GM19324 (cell line): ENCODE measurements at regions not wholly inside any gene's neighbourhood (a gene's known extent, or its start where the extent isn't known, plus 50 kb on each side); places are given as distances from the start of the nearest gene placed in this dataset.
"Not testable (repeated sequence)": the region's sequence is repeated elsewhere in the genome, so short reads cannot be mapped to it uniquely, and the experiment has no call there.

Experiments used
- ATAC-seq: cut with Tn5 transposase; IDR thresholded peaks from one replicate; pipeline ENCODE4 v1.9.1; 2021; ENCODE audit warnings: mild to moderate bottlenecking, moderate library complexity; ENCODE audit not compliant: unreplicated experiment, low FRiP score

- no peak for ATAC-seq
Observed at GRCh38 chr5:158234323-158235158, 375.6 kb upstream of the CLINT1 start.

DNA sequence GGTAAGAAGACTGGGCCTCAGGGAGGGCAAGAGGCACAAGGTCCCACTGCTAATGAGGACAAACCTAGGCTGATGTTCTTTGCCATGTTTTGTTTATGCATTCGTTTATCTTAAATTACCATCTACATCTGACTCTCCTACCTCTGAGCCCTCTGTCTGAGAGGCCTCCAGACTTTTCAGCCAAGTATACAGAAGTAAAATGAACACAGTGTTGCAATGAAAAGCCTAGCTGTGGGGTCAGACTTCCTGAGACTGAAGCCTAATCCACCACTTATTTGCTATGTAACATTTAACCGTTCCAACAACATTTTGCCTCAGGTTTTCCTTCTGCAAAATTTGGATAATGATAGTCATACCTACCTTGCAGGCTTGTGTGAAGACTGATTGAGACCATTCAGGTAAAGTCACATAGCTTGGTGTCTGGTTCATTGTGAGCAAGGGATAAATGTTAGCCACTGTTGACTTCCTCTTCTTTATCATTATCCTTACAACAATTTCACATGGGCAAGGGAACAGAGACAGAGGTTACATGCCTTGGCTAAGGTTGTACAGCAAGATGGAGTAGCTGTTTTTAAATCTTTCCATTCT lies 374.9 kb upstream of the CLINT1 start:
- no peak for ATAC-seq

DNA sequence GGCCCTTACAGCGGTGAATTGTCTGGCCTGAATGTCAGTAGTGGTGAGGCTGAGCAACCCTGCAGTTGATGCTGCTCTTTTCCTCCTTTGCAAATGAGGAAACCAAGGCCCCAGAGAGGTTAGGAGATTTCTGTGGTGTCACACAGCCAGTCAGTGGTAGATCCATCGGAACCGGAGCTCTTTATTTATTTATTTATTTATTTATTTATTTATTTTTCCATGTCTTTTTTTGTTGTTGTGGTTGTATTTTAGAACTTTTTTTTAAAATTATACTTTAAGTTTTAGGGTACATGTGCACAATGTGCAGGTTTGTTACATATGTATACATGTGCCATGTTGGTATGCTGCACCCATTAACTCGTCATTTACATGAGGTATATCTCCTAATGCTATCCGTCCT lies 368.4 kb upstream of the CLINT1 start:
- not testable (repeated sequence) for ATAC-seq

DNA sequence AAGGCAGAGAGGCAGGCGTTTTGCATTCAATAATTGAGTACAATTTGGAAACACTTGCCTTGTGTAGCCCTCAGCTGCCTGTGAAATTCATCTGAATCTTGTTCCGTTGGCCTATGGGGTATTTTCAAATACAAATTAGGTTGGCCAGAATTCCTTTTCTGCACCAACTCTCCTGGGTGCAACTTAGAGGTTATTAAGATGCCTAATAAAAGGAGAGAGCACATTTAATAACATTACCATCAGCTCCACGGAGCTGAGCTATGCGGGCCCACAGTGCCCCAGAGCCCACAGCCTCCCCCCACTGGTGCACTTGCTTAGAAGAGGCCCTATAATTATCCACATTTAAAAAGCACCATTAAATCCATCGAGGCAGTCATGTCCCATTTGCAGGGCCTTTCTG lies 367.6 kb upstream of the CLINT1 start:
- ATAC-seq, result no peak

- no peak for ATAC-seq
Observed at GRCh38 chr5:158224253-158224652, 365.3 kb upstream of the CLINT1 start.

DNA sequence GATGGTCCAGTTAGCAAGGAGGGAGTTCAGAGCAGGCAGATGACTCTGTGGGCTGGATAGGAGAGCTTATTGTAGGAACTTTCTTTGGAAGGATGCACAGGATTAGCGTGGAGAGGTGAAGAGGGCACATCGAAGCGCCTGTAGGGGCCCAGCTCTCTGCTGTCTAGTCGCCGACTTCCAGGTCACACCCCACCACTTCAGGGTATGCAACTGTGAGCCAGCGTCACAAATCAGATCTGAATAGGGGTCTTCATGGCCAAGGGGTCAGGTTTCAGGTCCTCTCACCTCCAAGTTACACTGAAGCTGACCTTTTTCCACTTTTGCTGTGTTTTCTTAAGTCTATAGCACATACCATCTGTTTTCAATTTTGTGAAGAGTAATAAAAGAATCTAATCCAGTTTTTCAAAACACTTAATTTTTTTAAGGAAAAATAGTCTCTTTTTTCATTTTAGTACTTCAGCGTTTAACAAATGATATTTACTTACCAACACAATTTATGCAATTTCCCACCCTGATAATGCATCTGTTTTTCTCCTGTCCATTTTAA lies 364.2 kb upstream of the CLINT1 start:
- no peak for ATAC-seq

DNA sequence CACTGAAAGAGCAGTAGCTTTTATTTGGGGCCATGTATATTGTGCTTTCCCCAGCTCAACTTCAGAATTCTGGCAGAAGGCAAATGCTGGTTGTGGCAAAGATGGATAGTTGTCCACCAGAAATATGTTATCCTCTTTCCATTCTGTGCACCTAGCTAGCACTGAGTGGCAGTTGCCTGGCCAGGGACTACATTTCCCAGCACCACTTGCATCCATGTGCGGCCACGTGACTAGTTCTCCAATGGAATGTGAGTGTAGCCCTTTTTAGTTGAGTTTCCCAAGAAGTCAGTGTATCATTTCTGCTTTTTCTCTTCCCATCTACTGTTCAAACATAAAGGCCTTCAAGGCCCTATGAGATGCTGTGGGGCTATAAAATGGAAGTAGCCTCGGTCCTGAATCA lies 354.0 kb upstream of the CLINT1 start:
- ATAC-seq, result no peak

- no peak for ATAC-seq
Observed at GRCh38 chr5:158212237-158212636, 353.3 kb upstream of the CLINT1 start.

GRCh38 chr5:158209219-158209908 lies 350.4 kb upstream of the CLINT1 start:
- no peak for ATAC-seq

DNA sequence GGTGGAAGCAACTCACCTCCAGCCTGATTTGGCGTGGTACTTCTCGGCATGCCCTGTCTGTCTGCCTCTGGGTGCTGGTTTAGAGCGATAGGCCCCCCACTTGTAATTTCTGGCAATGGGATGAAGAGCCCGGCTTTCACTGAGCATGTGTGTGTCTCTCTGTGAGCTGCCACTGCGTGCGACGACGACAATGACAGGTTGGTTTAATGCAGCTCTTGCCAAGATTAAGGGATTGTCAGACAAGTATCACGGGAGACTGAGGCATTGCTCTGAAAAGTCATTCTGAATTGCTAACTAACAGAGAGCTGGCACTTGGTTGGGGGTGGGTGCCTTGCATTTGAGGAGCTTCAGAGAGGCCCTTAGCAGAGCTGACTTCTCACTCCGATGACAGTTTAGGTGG lies 348.8 kb upstream of the CLINT1 start:
- no peak for ATAC-seq

DNA sequence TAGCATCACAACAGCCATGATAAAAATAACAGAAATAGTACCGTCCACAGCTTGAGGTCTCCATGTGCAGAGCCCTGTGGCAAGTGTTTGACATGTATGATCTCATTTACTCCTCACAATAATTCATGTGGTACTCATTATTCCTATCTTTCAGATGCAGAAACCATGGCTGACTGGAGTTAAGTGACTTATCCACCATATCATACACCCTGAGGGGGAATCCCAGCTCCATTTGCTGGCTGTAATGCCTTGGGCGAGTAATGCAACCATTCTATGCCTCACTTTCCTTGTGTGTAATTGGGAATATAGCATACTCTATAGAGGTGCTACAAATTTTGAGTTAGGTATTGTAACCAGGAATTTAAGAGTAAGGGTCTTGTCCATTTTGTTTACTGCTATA lies 347.0 kb upstream of the CLINT1 start:
- ATAC-seq, result no peak

- no peak for ATAC-seq
Observed at GRCh38 chr5:158203261-158203660, 344.3 kb upstream of the CLINT1 start.

DNA sequence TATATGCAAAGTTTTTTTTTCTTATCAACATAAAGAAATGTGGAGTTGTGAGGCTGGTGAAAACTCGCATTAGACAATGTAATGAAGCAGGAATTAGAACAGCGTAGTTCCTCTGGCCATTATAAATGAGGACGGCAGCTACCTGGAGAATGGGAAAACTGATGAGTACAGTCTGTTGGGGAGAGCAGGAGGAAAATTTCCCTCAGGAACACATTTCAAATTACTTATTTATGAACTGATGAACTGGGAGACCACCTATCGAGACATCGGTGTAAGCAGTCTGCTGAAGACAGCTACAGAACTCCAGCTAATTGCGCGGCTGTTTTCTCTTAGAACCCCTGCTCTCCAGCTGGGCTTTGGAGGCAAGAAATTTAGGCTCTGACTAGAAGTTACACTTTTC lies 343.9 kb upstream of the CLINT1 start:
- no peak for ATAC-seq

DNA sequence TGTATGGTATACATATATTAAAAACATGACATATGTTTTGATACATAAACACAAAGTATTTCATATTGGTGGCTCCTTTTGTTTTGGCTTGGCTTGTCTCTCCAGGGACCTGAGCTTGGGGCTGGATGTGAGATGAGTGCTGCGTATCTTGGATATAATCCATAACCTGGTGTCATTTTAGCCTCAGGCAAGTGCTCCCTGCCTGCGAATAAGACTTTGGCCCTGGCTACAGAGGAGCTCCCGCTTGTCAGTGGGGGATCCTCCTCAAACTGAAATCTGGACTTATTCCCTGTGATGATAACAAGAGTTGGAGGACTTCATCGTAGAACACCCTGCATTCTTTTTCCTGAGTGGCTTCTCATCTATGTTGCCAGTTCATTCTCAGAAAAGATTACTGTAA lies 341.7 kb upstream of the CLINT1 start:
- ATAC-seq, result no peak

- ATAC-seq, result peak; percentile 97
Observed at GRCh38 chr5:158198636-158199035, 339.7 kb upstream of the CLINT1 start.

GRCh38 chr5:158195416-158196210 lies 336.7 kb upstream of the CLINT1 start:
- ATAC-seq, result no peak

- no peak for ATAC-seq
Observed at GRCh38 chr5:158194561-158194976, 335.6 kb upstream of the CLINT1 start.

GRCh38 chr5:158193395-158193794 lies 334.4 kb upstream of the CLINT1 start:
- not testable (repeated sequence) for ATAC-seq

DNA sequence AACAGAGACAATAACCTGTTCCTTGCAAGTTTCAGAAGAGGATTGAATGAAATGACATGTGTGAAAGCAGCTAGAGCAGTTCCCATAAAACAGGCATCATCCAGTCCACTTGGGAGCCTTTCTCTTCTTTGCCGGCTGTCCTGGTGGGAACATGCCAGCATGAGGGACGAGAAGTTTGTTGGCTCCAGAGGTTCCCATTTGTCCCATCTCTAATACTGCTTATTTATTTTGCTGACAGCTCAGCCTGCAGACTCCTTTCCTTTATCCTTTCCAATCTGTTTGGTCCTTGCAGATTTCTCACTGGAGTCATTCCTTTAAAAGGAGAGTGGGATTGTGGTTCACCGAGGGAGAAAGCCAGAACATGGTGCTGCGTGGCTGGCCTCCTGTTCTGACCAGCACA lies 321.5 kb upstream of the CLINT1 start:
- no peak for ATAC-seq

GRCh38 chr5:158179271-158179670 lies 320.3 kb upstream of the CLINT1 start:
- no peak for ATAC-seq

DNA sequence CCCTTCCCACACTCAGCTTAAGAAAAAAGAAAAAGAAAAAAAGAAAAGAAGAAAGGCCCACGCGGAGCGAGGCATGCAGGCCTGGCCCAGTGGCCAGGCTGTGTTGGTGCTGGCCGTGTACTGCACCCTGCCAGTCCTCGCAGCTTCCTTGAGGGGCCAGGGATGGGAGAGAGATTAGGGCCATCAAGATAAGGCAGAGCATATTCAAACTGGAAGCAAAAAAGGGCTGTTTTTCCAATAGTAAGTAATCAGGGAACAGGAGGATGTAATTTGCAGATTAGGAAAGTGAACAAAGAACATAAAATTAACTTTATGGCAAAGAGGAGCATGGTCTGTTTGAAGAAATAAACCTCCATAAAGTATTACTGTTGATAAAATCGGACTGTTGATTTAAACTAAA lies 319.6 kb upstream of the CLINT1 start:
- no peak for ATAC-seq
